Keratinocyte (primary cell): ENCODE measurements at regions not wholly inside any gene's neighbourhood (a gene's known extent, or its start where the extent isn't known, plus 50 kb on each side); places are given as distances from the start of the nearest gene placed in this dataset.

Experiments
- DNase-seq: peaks from one replicate; pipeline ENCODE4 v3.0.0-alpha.2; 2011; ENCODE audit warnings: low read depth, missing footprints, low spot score
- FAIRE-seq: peaks from 2 replicates; lab custom pipeline; 2011; peaks lifted over from hg19 to GRCh38; lab: Jason Lieb, UNC
- H2AFZ ChIP-seq: 2 replicates; pipeline ENCODE4 v1.6.0; 2012; ENCODE audit warnings: low read length, control low read depth, inconsistent platforms; ENCODE audit not compliant: control insufficient read depth
- H3K27ac ChIP-seq: 2 replicates; pipeline ENCODE4 v1.5.1; 2011; ENCODE audit warnings: low read length; ENCODE audit not compliant: control insufficient read depth, insufficient read depth
- H3K27me3 ChIP-seq: 3 replicates; pipeline ENCODE4 v1.6.0; 2011; ENCODE audit warnings: low read length; ENCODE audit not compliant: control insufficient read depth, insufficient read depth; ENCODE audit errors: extremely low read depth
- H3K36me3 ChIP-seq, 2 experiments: 2 replicates in 1 of 2; 3 replicates in 1 of 2; pipeline ENCODE4 v1.5.1; 2011; ENCODE audit warnings: low read length in 2 of 2, mild to moderate bottlenecking in 1 of 2; ENCODE audit not compliant: control insufficient read depth in 2 of 2, insufficient read depth in 2 of 2; ENCODE audit errors: extremely low read depth in 1 of 2
- H3K4me1 ChIP-seq: 3 replicates; pipeline ENCODE4 v1.5.1; 2011; ENCODE audit warnings: low read length; ENCODE audit not compliant: control insufficient read depth, insufficient read depth; ENCODE audit errors: extremely low read depth
- H3K4me2 ChIP-seq: 3 replicates; pipeline ENCODE4 v1.6.0; 2011; ENCODE audit warnings: low read depth, low read length; ENCODE audit not compliant: control insufficient read depth, insufficient read depth; ENCODE audit errors: extremely low read depth
- H3K4me3 ChIP-seq, 3 experiments: fragments of 200-600 bp in 1 of 3; sonication (generic) in 1 of 3; 2 replicates in 2 of 3; 3 replicates in 1 of 3; pipeline ENCODE4 v1.5.1; 2011 to 2016; ENCODE audit warnings: low read length in 3 of 3, mild to moderate bottlenecking in 3 of 3, control low read depth in 2 of 3, inconsistent platforms in 1 of 3, low read depth in 1 of 3, mixed read lengths in 1 of 3, mixed run types in 1 of 3, moderate library complexity in 1 of 3; ENCODE audit not compliant: control insufficient read depth in 2 of 3, insufficient read depth in 2 of 3; ENCODE audit errors: extremely low read depth in 1 of 3
- H3K79me2 ChIP-seq: 2 replicates; pipeline ENCODE4 v1.6.0; 2012; ENCODE audit warnings: low read length; ENCODE audit not compliant: control insufficient read depth, insufficient read depth
- H3K9ac ChIP-seq: 3 replicates; pipeline ENCODE4 v1.6.0; 2011; ENCODE audit warnings: low read length; ENCODE audit not compliant: control insufficient read depth, insufficient read depth; ENCODE audit errors: extremely low read depth
- H3K9me1 ChIP-seq: 3 replicates; pipeline ENCODE4 v1.6.0; 2011; ENCODE audit warnings: low read length; ENCODE audit not compliant: control insufficient read depth, insufficient read depth; ENCODE audit errors: extremely low read depth
- H3K9me3 ChIP-seq: 2 replicates; pipeline ENCODE4 v1.5.1; 2012; ENCODE audit warnings: low read depth, low read length; ENCODE audit not compliant: control insufficient read depth
- H4K20me1 ChIP-seq: 3 replicates; pipeline ENCODE4 v1.6.0; 2011; ENCODE audit warnings: low read length; ENCODE audit not compliant: control insufficient read depth, insufficient read depth; ENCODE audit errors: extremely low read depth
- EZH2 ChIP-seq: IDR thresholded peaks from one replicate; pipeline ENCODE4 v1.6.1; 2012; ENCODE audit warnings: inconsistent platforms, mild to moderate bottlenecking, low read length, moderate library complexity
- dilution Hi-C: fragments of 300-500 bp; cut with MboI; formaldehyde crosslinking; loops from one replicate; pipeline ENCODE4 v1.7.0; 2020; ENCODE audit warnings: low sequenced_read_pairs; ENCODE audit not compliant: extremely low pct_ligation_motif_present
- TF ChIP-seq, protein P1 (sequence below), 3 experiments: IDR thresholded peaks in 1 of 3; conservative IDR thresholded peaks in 1 of 3; optimal IDR thresholded peaks in 1 of 3; 2 replicates in 2 of 3; 3 replicates in 1 of 3; pipeline versions ENCODE3 to v1.5.1; 2011; ENCODE audit warnings: low read length in 3 of 3, mild to moderate bottlenecking in 3 of 3, moderate library complexity in 2 of 3, control low read depth in 1 of 3, inconsistent platforms in 1 of 3; ENCODE audit not compliant: insufficient read depth in 2 of 3; ENCODE audit errors: extremely low read depth in 1 of 3

DNA sequence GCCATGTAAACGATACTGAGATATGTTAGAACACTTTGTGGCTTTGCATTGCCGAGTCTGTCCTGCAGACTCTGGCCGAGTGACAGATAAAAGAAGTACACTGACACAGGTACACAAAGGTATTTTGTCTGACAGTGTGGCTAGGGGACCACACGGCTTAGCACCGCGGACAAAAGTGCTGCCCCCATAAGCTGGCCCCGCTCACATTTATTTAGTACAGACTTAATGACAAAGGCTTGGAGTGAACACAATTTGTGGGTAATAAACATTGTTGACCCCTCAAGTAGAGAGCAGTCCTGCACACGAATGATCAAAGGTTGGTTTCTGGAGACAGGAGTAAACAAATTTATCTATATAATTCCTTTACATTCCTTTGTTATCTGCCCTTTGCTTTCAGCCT is 976.8 kb downstream of the TRAM1L1 start:
- no peak overlapping the region for H3K27ac ChIP-seq
- H2AFZ ChIP-seq, result no peak overlapping the region
- no peaks in the 10 kb centered on the region for H3K27me3 ChIP-seq
- H3K9me1 ChIP-seq, result no peaks in the 10 kb centered on the region
- TF ChIP-seq, protein P1, sequence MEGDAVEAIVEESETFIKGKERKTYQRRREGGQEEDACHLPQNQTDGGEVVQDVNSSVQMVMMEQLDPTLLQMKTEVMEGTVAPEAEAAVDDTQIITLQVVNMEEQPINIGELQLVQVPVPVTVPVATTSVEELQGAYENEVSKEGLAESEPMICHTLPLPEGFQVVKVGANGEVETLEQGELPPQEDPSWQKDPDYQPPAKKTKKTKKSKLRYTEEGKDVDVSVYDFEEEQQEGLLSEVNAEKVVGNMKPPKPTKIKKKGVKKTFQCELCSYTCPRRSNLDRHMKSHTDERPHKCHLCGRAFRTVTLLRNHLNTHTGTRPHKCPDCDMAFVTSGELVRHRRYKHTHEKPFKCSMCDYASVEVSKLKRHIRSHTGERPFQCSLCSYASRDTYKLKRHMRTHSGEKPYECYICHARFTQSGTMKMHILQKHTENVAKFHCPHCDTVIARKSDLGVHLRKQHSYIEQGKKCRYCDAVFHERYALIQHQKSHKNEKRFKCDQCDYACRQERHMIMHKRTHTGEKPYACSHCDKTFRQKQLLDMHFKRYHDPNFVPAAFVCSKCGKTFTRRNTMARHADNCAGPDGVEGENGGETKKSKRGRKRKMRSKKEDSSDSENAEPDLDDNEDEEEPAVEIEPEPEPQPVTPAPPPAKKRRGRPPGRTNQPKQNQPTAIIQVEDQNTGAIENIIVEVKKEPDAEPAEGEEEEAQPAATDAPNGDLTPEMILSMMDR (optimal IDR thresholded peaks at IDR 0.05 in 1 of 3, IDR thresholded peaks at IDR 0.05 in 1 of 3, conservative IDR thresholded peaks at IDR 0.05 in 1 of 3; ENCODE audit: extremely low read depth in 1 of 3, insufficient read depth in 2 of 3, low read length in 3 of 3), result no peak
- TF ChIP-seq EZH2, result no peak
- no peaks in the 10 kb centered on the region for H3K79me2 ChIP-seq
- H3K4me3 ChIP-seq, result no peak overlapping the region
- no peaks in the 10 kb centered on the region for H4K20me1 ChIP-seq
- no peak for FAIRE-seq
- no peaks in the 10 kb centered on the region for H3K36me3 ChIP-seq
- no peaks in the 10 kb centered on the region for H3K9me3 ChIP-seq
- dilution Hi-C loops, result no loop called here
- no peaks in the 10 kb centered on the region for H3K4me1 ChIP-seq
- DNase-seq, result no peak
- no peak overlapping the region for H3K9ac ChIP-seq
- H3K4me2 ChIP-seq, result no peak overlapping the region

- no peak overlapping the region for H3K27ac ChIP-seq
- peaks cover 5% of the 10 kb centered on the region for H3K9me3 ChIP-seq
- no peak overlapping the region for H3K9ac ChIP-seq
- H3K36me3 ChIP-seq, result no peaks in the 10 kb centered on the region
- H2AFZ ChIP-seq, result no peak overlapping the region
- dilution Hi-C loops, result no loop called here
- no peak overlapping the region for H3K4me2 ChIP-seq
- no peak overlapping the region for H3K4me3 ChIP-seq
- no peak for FAIRE-seq
- no peaks in the 10 kb centered on the region for H3K9me1 ChIP-seq
- TF ChIP-seq, protein P1 (optimal IDR thresholded peaks at IDR 0.05 in 1 of 3, IDR thresholded peaks at IDR 0.05 in 1 of 3, conservative IDR thresholded peaks at IDR 0.05 in 1 of 3; ENCODE audit: extremely low read depth in 1 of 3, insufficient read depth in 2 of 3, low read length in 3 of 3), result no peak
- no peak for TF ChIP-seq EZH2
- H4K20me1 ChIP-seq, result no peaks in the 10 kb centered on the region
- no peaks in the 10 kb centered on the region for H3K79me2 ChIP-seq
- H3K27me3 ChIP-seq, result no peaks in the 10 kb centered on the region
- no peak for DNase-seq
- no peaks in the 10 kb centered on the region for H3K4me1 ChIP-seq
Observed at GRCh38 chr4:116101321-116101720, 984.1 kb downstream of the TRAM1L1 start.
